ENCODE measurements at regions not wholly inside any gene's neighbourhood (a gene's known extent, or its start where the extent isn't known, plus 50 kb on each side); places are given as distances from the start of the nearest gene placed in this dataset.

GRCh38 chr3:159848348-159849118 lies 140.1 kb upstream of the IL12A start:
- no peak for TF ChIP-seq CTCF (IDR thresholded peaks at IDR 0.05)
- TF ChIP-seq POLR2A (IDR thresholded peaks at IDR 0.05) = no peak
